ENCODE measurements at regions not wholly inside any gene's neighbourhood (a gene's known extent, or its start where the extent isn't known, plus 50 kb on each side); places are given as distances from the start of the nearest gene placed in this dataset.

- H3K4me3 Mint-ChIP-seq, result no peak overlapping the region
- no peaks in the 10 kb centered on the region for H3K27me3 Mint-ChIP-seq
- H3K9me3 Mint-ChIP-seq, result no peaks in the 10 kb centered on the region
- H3K4me1 Mint-ChIP-seq (ENCODE audit: unreplicated experiment), result no peaks in the 10 kb centered on the region
- H3K27ac Mint-ChIP-seq, result no peak overlapping the region
- no peak for DNase-seq (ENCODE audit: extremely low spot score, unreplicated experiment)
- TF ChIP-seq, protein P1, sequence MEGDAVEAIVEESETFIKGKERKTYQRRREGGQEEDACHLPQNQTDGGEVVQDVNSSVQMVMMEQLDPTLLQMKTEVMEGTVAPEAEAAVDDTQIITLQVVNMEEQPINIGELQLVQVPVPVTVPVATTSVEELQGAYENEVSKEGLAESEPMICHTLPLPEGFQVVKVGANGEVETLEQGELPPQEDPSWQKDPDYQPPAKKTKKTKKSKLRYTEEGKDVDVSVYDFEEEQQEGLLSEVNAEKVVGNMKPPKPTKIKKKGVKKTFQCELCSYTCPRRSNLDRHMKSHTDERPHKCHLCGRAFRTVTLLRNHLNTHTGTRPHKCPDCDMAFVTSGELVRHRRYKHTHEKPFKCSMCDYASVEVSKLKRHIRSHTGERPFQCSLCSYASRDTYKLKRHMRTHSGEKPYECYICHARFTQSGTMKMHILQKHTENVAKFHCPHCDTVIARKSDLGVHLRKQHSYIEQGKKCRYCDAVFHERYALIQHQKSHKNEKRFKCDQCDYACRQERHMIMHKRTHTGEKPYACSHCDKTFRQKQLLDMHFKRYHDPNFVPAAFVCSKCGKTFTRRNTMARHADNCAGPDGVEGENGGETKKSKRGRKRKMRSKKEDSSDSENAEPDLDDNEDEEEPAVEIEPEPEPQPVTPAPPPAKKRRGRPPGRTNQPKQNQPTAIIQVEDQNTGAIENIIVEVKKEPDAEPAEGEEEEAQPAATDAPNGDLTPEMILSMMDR (conservative IDR thresholded peaks at IDR 0.05), result no peak
- no peaks in the 10 kb centered on the region for H3K36me3 Mint-ChIP-seq
Observed at GRCh38 chrX:82589410-82589809, 918.7 kb upstream of the POU3F4 start.

DNA sequence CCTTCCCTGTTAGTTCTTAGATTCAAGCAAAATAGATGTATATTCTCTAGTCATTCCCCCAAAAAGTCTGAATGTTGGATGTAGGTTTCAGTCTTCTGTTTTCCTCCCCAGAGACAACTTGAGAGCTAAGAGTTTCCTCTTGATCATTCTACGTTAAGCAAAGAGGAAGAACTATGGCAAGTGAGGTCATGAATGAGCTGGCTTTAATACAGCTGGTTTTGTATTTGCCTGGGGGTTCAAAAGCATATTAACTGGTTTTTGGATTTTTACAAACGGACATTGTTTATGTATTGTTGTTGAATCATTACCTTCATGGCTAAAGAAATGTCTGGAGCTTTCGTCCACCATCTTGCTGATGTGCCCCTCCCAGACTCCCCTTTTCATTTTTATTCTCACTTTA lies 916.7 kb upstream of the POU3F4 start:
- Mint-ChIP-seq H3K9me3 (no peaks in the 10 kb centered on the region), H3K4me1 (ENCODE audit: unreplicated experiment) (no peaks in the 10 kb centered on the region), H3K27me3 (no peaks in the 10 kb centered on the region), H3K4me3 (no peak overlapping the region), H3K36me3 (no peaks in the 10 kb centered on the region), H3K27ac (no peak overlapping the region)
- DNase-seq (ENCODE audit: extremely low spot score, unreplicated experiment), result no peak
- TF ChIP-seq, protein P1 (conservative IDR thresholded peaks at IDR 0.05), result no peak

GRCh38 chrX:82626978-82627377 lies 881.1 kb upstream of the POU3F4 start:
- Mint-ChIP-seq H3K9me3 (peaks cover 8% of the 10 kb centered on the region), H3K27ac (no peak overlapping the region), H3K27me3 (no peaks in the 10 kb centered on the region), H3K4me3 (no peak overlapping the region), H3K36me3 (no peaks in the 10 kb centered on the region), H3K4me1 (ENCODE audit: unreplicated experiment) (no peaks in the 10 kb centered on the region)
- TF ChIP-seq, protein P1 (conservative IDR thresholded peaks at IDR 0.05), result no peak
- DNase-seq (ENCODE audit: extremely low spot score, unreplicated experiment), result no peak

DNA sequence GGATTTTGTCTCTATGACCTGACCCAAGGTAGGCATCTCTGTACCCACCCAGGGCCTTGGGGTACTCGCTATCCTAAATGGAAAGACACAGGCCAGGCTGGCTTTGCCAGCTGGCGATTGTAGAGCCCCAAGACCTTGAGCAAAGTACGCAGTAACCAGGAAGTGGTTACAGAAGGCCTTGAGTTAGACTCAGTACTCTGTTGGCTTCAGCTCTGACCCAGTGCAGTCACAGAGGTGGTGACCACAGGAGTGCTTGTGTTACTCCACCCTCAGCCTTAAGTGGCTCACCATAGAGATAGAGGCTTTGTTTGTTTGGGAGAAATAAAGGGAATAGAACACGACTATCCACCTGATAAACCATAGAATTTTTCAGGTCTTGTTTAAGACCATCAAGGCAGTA lies 880.5 kb upstream of the POU3F4 start:
- Mint-ChIP-seq H3K4me1 (ENCODE audit: unreplicated experiment) (no peaks in the 10 kb centered on the region), H3K4me3 (no peak overlapping the region), H3K27me3 (no peaks in the 10 kb centered on the region), H3K9me3 (peaks cover 9% of the 10 kb centered on the region), H3K36me3 (no peaks in the 10 kb centered on the region), H3K27ac (no peak overlapping the region)
- DNase-seq (ENCODE audit: extremely low spot score, unreplicated experiment), result no peak
- TF ChIP-seq, protein P1 (conservative IDR thresholded peaks at IDR 0.05), result no peak

- Mint-ChIP-seq H3K27ac (no peak overlapping the region), H3K9me3 (no peaks in the 10 kb centered on the region), H3K36me3 (no peaks in the 10 kb centered on the region), H3K4me3 (no peak overlapping the region), H3K27me3 (no peaks in the 10 kb centered on the region), H3K4me1 (ENCODE audit: unreplicated experiment) (no peaks in the 10 kb centered on the region)
- DNase-seq (ENCODE audit: extremely low spot score, unreplicated experiment), result no peak
- TF ChIP-seq, protein P1 (conservative IDR thresholded peaks at IDR 0.05), result no peak
Observed at GRCh38 chrX:82648062-82648461, 860.0 kb upstream of the POU3F4 start.

- no peaks in the 10 kb centered on the region for H3K36me3 Mint-ChIP-seq
- no peak overlapping the region for H3K27ac Mint-ChIP-seq
- H3K4me3 Mint-ChIP-seq, result no peak overlapping the region
- no peak for DNase-seq (ENCODE audit: extremely low spot score, unreplicated experiment)
- H3K9me3 Mint-ChIP-seq, result no peaks in the 10 kb centered on the region
- TF ChIP-seq, protein P1 (conservative IDR thresholded peaks at IDR 0.05), result no peak
- H3K27me3 Mint-ChIP-seq, result no peaks in the 10 kb centered on the region
- no peaks in the 10 kb centered on the region for H3K4me1 Mint-ChIP-seq (ENCODE audit: unreplicated experiment)
Observed at GRCh38 chrX:82649645-82650044, 858.4 kb upstream of the POU3F4 start.
